Kidney epithelial cell (primary cell): ENCODE measurements at regions not wholly inside any gene's neighbourhood (a gene's known extent, or its start where the extent isn't known, plus 50 kb on each side); places are given as distances from the start of the nearest gene placed in this dataset.
A peak's percentile ranks its signal among the peaks of the same experiment; 100 is the strongest.

Source experiments
- DNase-seq: peaks from one replicate; pipeline ENCODE4 v3.0.0-alpha.2; 2010; ENCODE audit warnings: low read depth
- H3K27me3 ChIP-seq: 2 replicates; pipeline ENCODE4 v1.6.0; 2011; ENCODE audit warnings: low read length; ENCODE audit not compliant: control insufficient read depth, insufficient read depth
- H3K36me3 ChIP-seq: 2 replicates; pipeline ENCODE4 v1.5.1; 2011; ENCODE audit warnings: low read length; ENCODE audit not compliant: control insufficient read depth, insufficient read depth
- H3K4me3 ChIP-seq: 2 replicates; pipeline ENCODE4 v1.5.1; 2011; ENCODE audit warnings: low read depth, mild to moderate bottlenecking, control low read depth, low read length
- CTCF ChIP-seq: IDR thresholded peaks from 2 replicates; pipeline ENCODE4 v1.5.1; 2011; ENCODE audit warnings: mild to moderate bottlenecking, moderate library complexity, low read length, control low read depth, inconsistent platforms; ENCODE audit not compliant: insufficient read depth, poor library complexity, severe bottlenecking

- no peak for DNase-seq
These were observed 65.5 kb upstream of the OSMR start for GRCh38 chr5:38780316-38780715.

GRCh38 chr5:38780945-38781344, 64.9 kb upstream of the OSMR start:
- no peak for TF ChIP-seq CTCF
- H3K27me3 ChIP-seq, result no peaks in the 10 kb centered on the region
- no peak overlapping the region for H3K4me3 ChIP-seq
- DNase-seq, result no peak
- no peaks in the 10 kb centered on the region for H3K36me3 ChIP-seq

More at GRCh38 chr5:38780316-38780715, 65.5 kb upstream of the OSMR start:
- H3K36me3 ChIP-seq, result no peaks in the 10 kb centered on the region
- no peak overlapping the region for H3K4me3 ChIP-seq
- H3K27me3 ChIP-seq, result no peaks in the 10 kb centered on the region
- no peak for TF ChIP-seq CTCF

- no peak for TF ChIP-seq CTCF
- no peaks in the 10 kb centered on the region for H3K36me3 ChIP-seq
- no peak for DNase-seq
- no peaks in the 10 kb centered on the region for H3K27me3 ChIP-seq
- no peak overlapping the region for H3K4me3 ChIP-seq
These were observed 63.5 kb upstream of the OSMR start for GRCh38 chr5:38782180-38782835.

GRCh38 chr5:38783011-38783561, 62.7 kb upstream of the OSMR start:
- H3K36me3 ChIP-seq, result no peaks in the 10 kb centered on the region
- no peak overlapping the region for H3K4me3 ChIP-seq
- no peaks in the 10 kb centered on the region for H3K27me3 ChIP-seq
- peak; percentile 100 for DNase-seq
- no peak for TF ChIP-seq CTCF

- H3K36me3 ChIP-seq, result no peaks in the 10 kb centered on the region
- H3K27me3 ChIP-seq, result no peaks in the 10 kb centered on the region
- H3K4me3 ChIP-seq, result no peak overlapping the region
- DNase-seq, result no peak
- TF ChIP-seq CTCF, result no peak
These were observed 56.7 kb upstream of the OSMR start for GRCh38 chr5:38789134-38789533.

- no peak overlapping the region for H3K4me3 ChIP-seq
These were observed 56.0 kb upstream of the OSMR start for GRCh38 chr5:38789777-38790176.

More at GRCh38 chr5:38789777-38790176, 56.0 kb upstream of the OSMR start:
- TF ChIP-seq CTCF, result no peak
- H3K27me3 ChIP-seq, result no peaks in the 10 kb centered on the region
- H3K36me3 ChIP-seq, result no peaks in the 10 kb centered on the region
- DNase-seq, result no peak
